Natural killer cell (primary cell): ENCODE measurements at regions not wholly inside any gene's neighbourhood (a gene's known extent, or its start where the extent isn't known, plus 50 kb on each side); places are given as distances from the start of the nearest gene placed in this dataset.

Source experiments
- ATAC-seq, 3 donors: fragments of 150-1000 bp in 2 of 3; fragments of 200-7000 bp in 1 of 3; cut with Tn5 transposase; 1 replicate in 1 of 3; 2 replicates in 2 of 3; pipeline ENCODE4 v1.10.0; 2021; ENCODE audit warnings: mild to moderate bottlenecking in 2 of 3, moderate library complexity in 2 of 3
- DNase-seq, 2 donors: peaks; one replicate each; pipeline versions ENCODE4 v3.0.0 to v3.0.0-alpha.2; 2013 to 2021; ENCODE audit warnings: mixed read lengths in 1 of 2
- H3K27ac ChIP-seq: one replicate; pipeline ENCODE4 v1.5.1; 2013; ENCODE audit warnings: mild to moderate bottlenecking, low read length
- H3K27me3 ChIP-seq: one replicate; pipeline ENCODE4 v1.6.1; 2013; ENCODE audit warnings: low read length; ENCODE audit not compliant: control insufficient read depth, insufficient read depth
- H3K36me3 ChIP-seq: one replicate; pipeline ENCODE4 v1.6.1; 2013; ENCODE audit warnings: low read length; ENCODE audit not compliant: control insufficient read depth, insufficient read depth
- H3K4me1 ChIP-seq: one replicate; pipeline ENCODE4 v1.6.1; 2013; ENCODE audit warnings: low read length; ENCODE audit not compliant: control insufficient read depth, insufficient read depth
- H3K4me3 ChIP-seq: one replicate; pipeline ENCODE4 v1.5.1; 2013; ENCODE audit warnings: low read length
- H3K9me3 ChIP-seq: one replicate; pipeline ENCODE4 v1.6.1; 2013; ENCODE audit warnings: low read length; ENCODE audit not compliant: control insufficient read depth, insufficient read depth
- H3K27ac Mint-ChIP-seq, 2 donors: one replicate each; pipeline ENCODE4 v1.8.0; 2022; ENCODE audit warnings: mild to moderate bottlenecking in 2 of 2, mixed read lengths in 2 of 2, moderate library complexity in 1 of 2
- H3K27me3 Mint-ChIP-seq, 2 donors: one replicate each; pipeline ENCODE4 v1.8.0; 2022; ENCODE audit warnings: low read depth in 2 of 2, mixed read lengths in 2 of 2
- H3K36me3 Mint-ChIP-seq: one replicate; pipeline ENCODE4 v1.8.0; 2022; ENCODE audit warnings: mixed read lengths
- H3K4me1 Mint-ChIP-seq, 2 donors: one replicate each; pipeline ENCODE4 v1.8.0; 2022; ENCODE audit warnings: mixed read lengths in 2 of 2
- H3K4me3 Mint-ChIP-seq: one replicate; pipeline ENCODE4 v1.8.0; 2022; ENCODE audit warnings: mild to moderate bottlenecking, moderate library complexity, mixed read lengths
- H3K9me3 Mint-ChIP-seq, 2 donors: one replicate each; pipeline ENCODE4 v1.8.0; 2022; ENCODE audit warnings: mixed read lengths in 2 of 2
- CTCF ChIP-seq: fragments of 200-600 bp; IDR thresholded peaks from one replicate; pipeline ENCODE4 v1.8.0; 2022; ENCODE audit warnings: antibody characterized with exemption
- WGBS: methylation state at CpG from one replicate; pipeline ENCODE4 v1.1.7; 2013; ENCODE audit warnings: missing lambda C conversion rate; ENCODE audit not compliant: insufficient coverage; 5-methylcytosine and 5-hydroxymethylcytosine counted together
- intact Hi-C: fragments of 100-400 bp; cut with micrococcal nuclease; formaldehyde crosslinking; loops from one replicate; pipeline ENCODE4 v1.14.2; 2022

DNA sequence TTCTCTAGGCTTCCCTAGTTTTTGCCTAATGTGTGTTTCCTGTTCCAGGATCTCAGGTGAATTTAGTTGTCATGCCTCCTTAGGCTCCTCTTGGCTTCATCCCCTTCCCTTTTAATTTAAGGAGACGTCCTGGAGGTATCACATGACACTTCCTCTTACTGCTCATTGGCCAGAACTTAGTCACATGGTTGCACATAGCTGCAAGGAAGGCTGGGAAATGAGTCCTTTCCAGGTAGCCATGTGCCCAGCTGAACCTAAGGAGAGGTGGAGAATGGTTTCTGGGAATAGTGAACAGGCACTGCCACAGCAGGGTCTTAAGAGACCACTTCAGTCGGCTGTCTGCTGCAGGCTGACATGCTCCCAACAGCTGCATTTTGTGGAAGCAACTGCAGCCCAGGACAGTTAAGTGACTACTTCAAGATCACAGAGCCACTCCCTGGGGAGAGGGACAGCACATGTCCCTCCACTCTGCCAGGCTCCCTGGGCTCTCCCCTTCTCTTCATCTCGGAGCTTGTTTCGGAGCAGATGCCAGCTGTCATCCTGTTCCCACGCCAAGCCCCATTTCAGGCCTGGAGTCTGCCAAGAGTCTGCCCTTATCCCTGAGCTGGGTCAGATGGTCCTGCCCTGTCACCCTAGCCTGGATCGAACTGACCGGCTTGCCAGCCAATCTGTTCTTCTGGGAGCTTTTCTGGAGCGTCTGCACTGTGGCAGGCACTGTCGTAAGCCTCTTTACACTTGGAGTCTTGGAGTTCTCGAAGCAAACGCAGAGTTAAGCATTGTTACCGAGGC lies 81.4 kb upstream of the FOXF1 start:
- DNase-seq (no peak), ATAC-seq (no peak)

DNA sequence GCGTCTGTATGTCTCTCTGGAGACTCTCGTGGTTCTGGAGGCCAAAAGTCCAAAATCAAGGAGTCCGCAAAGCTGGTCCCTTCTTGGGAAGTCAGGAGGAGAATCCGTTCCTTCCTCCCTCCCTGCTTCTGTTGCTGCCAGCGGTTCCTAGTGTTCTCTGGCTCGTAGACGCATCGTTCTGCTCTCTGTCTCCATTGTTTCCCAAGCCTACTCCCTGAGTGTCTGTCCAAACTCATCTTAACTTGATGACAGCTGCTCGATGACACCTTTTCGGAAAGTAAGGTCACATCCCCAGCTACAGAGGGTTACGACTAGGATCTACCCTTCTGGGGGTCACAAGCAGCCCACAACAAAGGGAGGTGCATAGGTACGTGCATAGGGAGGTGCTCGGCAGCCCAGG lies 80.7 kb upstream of the FOXF1 start:
- Mint-ChIP-seq H3K27me3 (no peaks in the 10 kb centered on the region), H3K4me1 (no peaks in the 10 kb centered on the region), H3K36me3 (no peaks in the 10 kb centered on the region), H3K9me3 (no peaks in the 10 kb centered on the region), H3K4me3 (no peak overlapping the region), H3K27ac (no peak overlapping the region)
- H3K27me3 ChIP-seq: no peaks in the 10 kb centered on the region
- no peaks in the 10 kb centered on the region for H3K9me3 ChIP-seq
- no peaks in the 10 kb centered on the region for H3K36me3 ChIP-seq
- TF ChIP-seq CTCF: no peak
- DNase-seq (no peak), ATAC-seq (no peak)
- no peaks in the 10 kb centered on the region for H3K4me1 ChIP-seq
- H3K4me3 ChIP-seq: no peak overlapping the region
- H3K27ac ChIP-seq: no peak overlapping the region
- 85% methylated on average over 13 of the region's 13 CpGs for WGBS
- intact Hi-C loops: no loop called here

More for the DNA sequence above, 81.4 kb upstream of the FOXF1 start:
- no peaks in the 10 kb centered on the region for H3K9me3 Mint-ChIP-seq
- Histone ChIP-seq H3K4me1 (no peaks in the 10 kb centered on the region), H3K27ac (no peak overlapping the region), H3K27me3 (no peaks in the 10 kb centered on the region), H3K4me3 (no peak overlapping the region), H3K9me3 (no peaks in the 10 kb centered on the region), H3K36me3 (no peaks in the 10 kb centered on the region)
- H3K4me3 Mint-ChIP-seq: no peak overlapping the region
- 84% methylated on average over 12 of the region's 12 CpGs for WGBS
- intact Hi-C loops: no loop called here
- H3K4me1 Mint-ChIP-seq: no peaks in the 10 kb centered on the region
- no peaks in the 10 kb centered on the region for H3K27me3 Mint-ChIP-seq
- no peak overlapping the region for H3K27ac Mint-ChIP-seq
- H3K36me3 Mint-ChIP-seq: no peaks in the 10 kb centered on the region
- TF ChIP-seq CTCF: no peak

- Histone ChIP-seq H3K27me3 (no peaks in the 10 kb centered on the region), H3K4me1 (no peaks in the 10 kb centered on the region), H3K27ac (no peak overlapping the region), H3K4me3 (no peak overlapping the region), H3K36me3 (no peaks in the 10 kb centered on the region), H3K9me3 (no peaks in the 10 kb centered on the region)
- no peaks in the 10 kb centered on the region for H3K9me3 Mint-ChIP-seq
- H3K27ac Mint-ChIP-seq: no peak overlapping the region
- H3K36me3 Mint-ChIP-seq: no peaks in the 10 kb centered on the region
- DNase-seq (no peak), ATAC-seq (no peak)
- H3K27me3 Mint-ChIP-seq: no peaks in the 10 kb centered on the region
- intact Hi-C loops: no loop called here
- TF ChIP-seq CTCF: no peak
- no peaks in the 10 kb centered on the region for H3K4me1 Mint-ChIP-seq
- no peak overlapping the region for H3K4me3 Mint-ChIP-seq
- WGBS: 84% methylated on average over 4 of the region's 4 CpGs
Measured at GRCh38 chr16:86430814-86431213, 79.5 kb upstream of the FOXF1 start.

- H3K27ac Mint-ChIP-seq: no peak overlapping the region
- Histone ChIP-seq H3K27me3 (no peaks in the 10 kb centered on the region), H3K4me1 (no peaks in the 10 kb centered on the region), H3K36me3 (no peaks in the 10 kb centered on the region), H3K4me3 (no peak overlapping the region), H3K9me3 (no peaks in the 10 kb centered on the region), H3K27ac (no peak overlapping the region)
- no peak overlapping the region for H3K4me3 Mint-ChIP-seq
- TF ChIP-seq CTCF: no peak
- intact Hi-C loops: no loop called here
- ATAC-seq (no peak), DNase-seq (no peak)
- 85% methylated on average over 11 of the region's 11 CpGs for WGBS
- no peaks in the 10 kb centered on the region for H3K4me1 Mint-ChIP-seq
- H3K27me3 Mint-ChIP-seq: peaks cover 0 to 1% of the 10 kb centered on the region in 2 donors
- H3K36me3 Mint-ChIP-seq: no peaks in the 10 kb centered on the region
- no peaks in the 10 kb centered on the region for H3K9me3 Mint-ChIP-seq
Measured at GRCh38 chr16:86431540-86431939, 78.8 kb upstream of the FOXF1 start.
